ENCODE measurements at regions not wholly inside any gene's neighbourhood (a gene's known extent, or its start where the extent isn't known, plus 50 kb on each side); places are given as distances from the start of the nearest gene placed in this dataset.

GRCh38 chr6:56889492-56889891 lies 65.4 kb upstream of the BEND6 start:
- TF ChIP-seq POLR2A (IDR thresholded peaks at IDR 0.05) (no peak), POLR2AphosphoS5 (IDR thresholded peaks at IDR 0.05) (no peak)
- TF ChIP-seq, protein P1, sequence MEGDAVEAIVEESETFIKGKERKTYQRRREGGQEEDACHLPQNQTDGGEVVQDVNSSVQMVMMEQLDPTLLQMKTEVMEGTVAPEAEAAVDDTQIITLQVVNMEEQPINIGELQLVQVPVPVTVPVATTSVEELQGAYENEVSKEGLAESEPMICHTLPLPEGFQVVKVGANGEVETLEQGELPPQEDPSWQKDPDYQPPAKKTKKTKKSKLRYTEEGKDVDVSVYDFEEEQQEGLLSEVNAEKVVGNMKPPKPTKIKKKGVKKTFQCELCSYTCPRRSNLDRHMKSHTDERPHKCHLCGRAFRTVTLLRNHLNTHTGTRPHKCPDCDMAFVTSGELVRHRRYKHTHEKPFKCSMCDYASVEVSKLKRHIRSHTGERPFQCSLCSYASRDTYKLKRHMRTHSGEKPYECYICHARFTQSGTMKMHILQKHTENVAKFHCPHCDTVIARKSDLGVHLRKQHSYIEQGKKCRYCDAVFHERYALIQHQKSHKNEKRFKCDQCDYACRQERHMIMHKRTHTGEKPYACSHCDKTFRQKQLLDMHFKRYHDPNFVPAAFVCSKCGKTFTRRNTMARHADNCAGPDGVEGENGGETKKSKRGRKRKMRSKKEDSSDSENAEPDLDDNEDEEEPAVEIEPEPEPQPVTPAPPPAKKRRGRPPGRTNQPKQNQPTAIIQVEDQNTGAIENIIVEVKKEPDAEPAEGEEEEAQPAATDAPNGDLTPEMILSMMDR (IDR thresholded peaks at IDR 0.05): no peak
- intact Hi-C loops (cut with DNase I; ENCODE audit: low total_unique reads): no loop called here
- H3K27me3 ChIP-seq: no peaks in the 10 kb centered on the region
- DNase-seq (ENCODE audit: low spot score in 2 of 2): no peak
- H3K9me3 ChIP-seq: no peaks in the 10 kb centered on the region
- no peak overlapping the region for H3K4me3 ChIP-seq
- no peaks in the 10 kb centered on the region for H3K36me3 ChIP-seq
- H3K27ac ChIP-seq: no peak overlapping the region
- H3K4me1 ChIP-seq: no peaks in the 10 kb centered on the region

GRCh38 chr6:56888687-56889086 lies 66.2 kb upstream of the BEND6 start:
- intact Hi-C loops (cut with DNase I; ENCODE audit: low total_unique reads): no loop called here
- DNase-seq (ENCODE audit: low spot score in 2 of 2): no peak
- Histone ChIP-seq H3K27ac (no peak overlapping the region), H3K9me3 (no peaks in the 10 kb centered on the region), H3K4me1 (no peaks in the 10 kb centered on the region), H3K27me3 (no peaks in the 10 kb centered on the region), H3K4me3 (no peak overlapping the region), H3K36me3 (no peaks in the 10 kb centered on the region)
- TF ChIP-seq POLR2A (IDR thresholded peaks at IDR 0.05) (no peak), POLR2AphosphoS5 (IDR thresholded peaks at IDR 0.05) (no peak)
- TF ChIP-seq, protein P1 (IDR thresholded peaks at IDR 0.05): no peak

- no peaks in the 10 kb centered on the region for H3K27me3 ChIP-seq
- no peak overlapping the region for H3K4me3 ChIP-seq
- DNase-seq (ENCODE audit: low spot score in 2 of 2): no peak
- H3K27ac ChIP-seq: no peak overlapping the region
- no peaks in the 10 kb centered on the region for H3K9me3 ChIP-seq
- TF ChIP-seq POLR2A (IDR thresholded peaks at IDR 0.05): no peak
- TF ChIP-seq POLR2AphosphoS5 (IDR thresholded peaks at IDR 0.05): no peak
- TF ChIP-seq, protein P1 (IDR thresholded peaks at IDR 0.05): no peak
- no peaks in the 10 kb centered on the region for H3K4me1 ChIP-seq
- intact Hi-C loops (cut with DNase I; ENCODE audit: low total_unique reads): no loop called here
- H3K36me3 ChIP-seq: no peaks in the 10 kb centered on the region
Observed at GRCh38 chr6:56887086-56887485, 67.8 kb upstream of the BEND6 start.

- H3K4me3 ChIP-seq: no peak overlapping the region
- DNase-seq (ENCODE audit: low spot score in 2 of 2): no peak
- no peaks in the 10 kb centered on the region for H3K36me3 ChIP-seq
- no peak overlapping the region for H3K27ac ChIP-seq
- no peak for TF ChIP-seq POLR2A (IDR thresholded peaks at IDR 0.05)
- no peak for TF ChIP-seq POLR2AphosphoS5 (IDR thresholded peaks at IDR 0.05)
- TF ChIP-seq, protein P1 (IDR thresholded peaks at IDR 0.05): no peak
- H3K9me3 ChIP-seq: no peaks in the 10 kb centered on the region
- no peaks in the 10 kb centered on the region for H3K4me1 ChIP-seq
- H3K27me3 ChIP-seq: no peaks in the 10 kb centered on the region
- intact Hi-C loops (cut with DNase I; ENCODE audit: low total_unique reads): no loop called here
Observed at GRCh38 chr6:56877922-56878321, 77.0 kb upstream of the BEND6 start.

- TF ChIP-seq, protein P1 (IDR thresholded peaks at IDR 0.05): no peak
- no peak for TF ChIP-seq POLR2A (IDR thresholded peaks at IDR 0.05)
- TF ChIP-seq POLR2AphosphoS5 (IDR thresholded peaks at IDR 0.05): no peak
- H3K36me3 ChIP-seq: no peaks in the 10 kb centered on the region
- no peaks in the 10 kb centered on the region for H3K4me1 ChIP-seq
- no peak overlapping the region for H3K4me3 ChIP-seq
- intact Hi-C loops (cut with DNase I; ENCODE audit: low total_unique reads): no loop called here
- H3K27ac ChIP-seq: no peak overlapping the region
- H3K27me3 ChIP-seq: no peaks in the 10 kb centered on the region
- no peak for DNase-seq (ENCODE audit: low spot score in 2 of 2)
- H3K9me3 ChIP-seq: no peaks in the 10 kb centered on the region
Observed at GRCh38 chr6:56875961-56876360, 78.9 kb upstream of the BEND6 start.
